K562 (cell line): ENCODE measurements at regions not wholly inside any gene's neighbourhood (a gene's known extent, or its start where the extent isn't known, plus 50 kb on each side); places are given as distances from the start of the nearest gene placed in this dataset.

ENCODE experiments used
- ATAC-seq: fragments of 200-7000 bp; cut with Tn5 transposase; 3 replicates; pipeline ENCODE4 v1.9.1; 2020; ENCODE audit warnings: moderate library complexity
- BruUV-seq: library from RNA; stranded (reverse); fragments of 400-500 nt; replicated peaks from 2 replicates; lab custom pipeline; 2021; lab: Mats Ljungman, UMichigan
- CTCF ChIA-PET: fragments of 300-600 bp; formaldehyde crosslinking; extraction: SDS; loops from one replicate; lab custom pipeline; 2021; ENCODE audit warnings: low intra/inter-chr PET ratio; lab: Yijun Ruan, JAX
- POLR2A ChIA-PET: fragments of 300-600, 350-650 bp; sonication (Branson Sonifier 250); formaldehyde crosslinking; extraction: SDS; loops from one replicate; lab custom pipeline; 2021; ENCODE audit warnings: antibody characterized with exemption, inconsistent platforms; lab: Yijun Ruan, JAX
- DNase-seq, 4 experiments: peaks; one replicate each; pipeline versions ENCODE4 v3.0.0 to v3.0.0-alpha.2; 2011 to 2018; ENCODE audit warnings: low spot score in 3 of 4, mixed read lengths in 3 of 4; ENCODE audit errors: extremely low read depth in 1 of 4
- FAIRE-seq: peaks from 2 replicates; lab custom pipeline; 2011; peaks lifted over from hg19 to GRCh38; lab: Jason Lieb, UNC
- H2AFZ ChIP-seq: 2 replicates; pipeline ENCODE4 v1.6.0; 2011; ENCODE audit warnings: low read depth, low read length, control low read depth, inconsistent platforms
- H3K27ac ChIP-seq: fragments of 200-600 bp; 3 replicates; pipeline ENCODE4 v1.8.0; 2011; ENCODE audit warnings: low read depth, mild to moderate bottlenecking, control low read depth, inconsistent platforms, low read length, moderate library complexity, mixed read lengths; ENCODE audit errors: extremely low read depth
- H3K27me3 ChIP-seq, 2 experiments: fragments of 300-600 bp in 1 of 2; 2 replicates in 1 of 2; 3 replicates in 1 of 2; pipeline versions ENCODE4 v1.6.0 to v1.8.0; 2011; ENCODE audit warnings: inconsistent platforms in 2 of 2, low read length in 2 of 2, mild to moderate bottlenecking in 1 of 2, mixed read lengths in 1 of 2, moderate library complexity in 1 of 2; ENCODE audit not compliant: control insufficient read depth in 2 of 2, insufficient read depth in 2 of 2
- H3K36me3 ChIP-seq: fragments of 300-600 bp; 3 replicates; pipeline ENCODE4 v1.8.0; 2011; ENCODE audit warnings: mild to moderate bottlenecking, low read length, inconsistent platforms; ENCODE audit not compliant: control insufficient read depth, insufficient read depth
- H3K4me1 ChIP-seq, 2 experiments: fragments of 200-600 bp in 1 of 2; replicated peaks in 1 of 2; 2 replicates in 1 of 2; 3 replicates in 1 of 2; pipeline versions ENCODE4 v1.5.1 to v1.8.0; 2011; ENCODE audit warnings: inconsistent platforms in 2 of 2, low read length in 2 of 2, mild to moderate bottlenecking in 1 of 2, mixed read lengths in 1 of 2, moderate library complexity in 1 of 2; ENCODE audit not compliant: control insufficient read depth in 2 of 2, insufficient read depth in 2 of 2
- H3K4me2 ChIP-seq: 2 replicates; pipeline ENCODE4 v1.6.1; 2011; ENCODE audit warnings: low read length, control low read depth, inconsistent platforms, mixed read lengths; ENCODE audit not compliant: insufficient read depth
- H3K4me3 ChIP-seq: fragments of 200-600 bp; sonication (generic), shearing (Covaris generic); 2 replicates; pipeline ENCODE4 v1.5.1; 2016; ENCODE audit warnings: control low read depth, inconsistent platforms
- H3K79me2 ChIP-seq: fragments of 200-600 bp; 3 replicates; pipeline ENCODE4 v1.8.0; 2011; ENCODE audit warnings: low read length, inconsistent platforms; ENCODE audit not compliant: control insufficient read depth, insufficient read depth
- H3K9ac ChIP-seq, 2 experiments: 2 replicates each; pipeline versions ENCODE4 v1.6.0 to v1.6.1; 2011; ENCODE audit warnings: low read depth in 2 of 2, low read length in 2 of 2, control low read depth in 1 of 2, inconsistent platforms in 1 of 2, mild to moderate bottlenecking in 1 of 2, mixed read lengths in 1 of 2; ENCODE audit not compliant: insufficient read depth in 1 of 2
- H3K9me1 ChIP-seq: one replicate; pipeline ENCODE4 v1.6.0; 2011; ENCODE audit warnings: inconsistent platforms, mild to moderate bottlenecking, low read length, moderate library complexity; ENCODE audit not compliant: control insufficient read depth, insufficient read depth
- H3K9me3 ChIP-seq: replicated peaks from 2 replicates; pipeline ENCODE4 v1.5.1; 2011; ENCODE audit warnings: low read depth, low read length, inconsistent platforms; ENCODE audit not compliant: control insufficient read depth, insufficient read depth
- H4K20me1 ChIP-seq: replicated peaks from 2 replicates; pipeline ENCODE4 v1.6.1; 2011; ENCODE audit warnings: low read length, inconsistent platforms, mixed read lengths; ENCODE audit not compliant: control insufficient read depth, insufficient read depth
- CBX2 ChIP-seq: fragments of 200-600 bp; sonication (generic); IDR thresholded peaks from one replicate; pipeline ENCODE4 v1.6.1; 2012; ENCODE audit warnings: mild to moderate bottlenecking, low read length, inconsistent platforms; ENCODE audit not compliant: insufficient read depth, poor library complexity, severe bottlenecking
- CEBPB ChIP-seq: fragments of 450-650 bp; IDR thresholded peaks from 2 replicates; pipeline ENCODE4 v1.6.1; 2016; ENCODE audit warnings: missing genetic modification characterization, missing compliant biosample characterization
- NFIX ChIP-seq: fragments of 250-450 bp; sonication (Bioruptor Pico); IDR thresholded peaks from 2 replicates; pipeline ENCODE4 v1.4.0; 2020; ENCODE audit warnings: low read depth, mild to moderate bottlenecking, moderate library complexity
- NUFIP1 ChIP-seq: fragments of 450-650 bp; IDR thresholded peaks from 2 replicates; pipeline ENCODE4 v1.6.1; 2018; ENCODE audit not compliant: partially characterized antibody
- PHF21A ChIP-seq: fragments of 450-650 bp; IDR thresholded peaks from 2 replicates; pipeline ENCODE4 v1.6.1; 2017; ENCODE audit warnings: low read depth, borderline replicate concordance
- PTBP1 ChIP-seq: fragments of 200-400 bp; formaldehyde crosslinking; IDR thresholded peaks from 2 replicates; pipeline ENCODE4 v1.6.1; 2017; ENCODE audit warnings: low read depth, low read length
- XRCC5 ChIP-seq: fragments of 200-400 bp; formaldehyde crosslinking; IDR thresholded peaks from 2 replicates; pipeline ENCODE4 v1.6.1; 2017; ENCODE audit warnings: low read depth, mild to moderate bottlenecking, low read length
- ZNF316 ChIP-seq: fragments of 450-650 bp; IDR thresholded peaks from 2 replicates; pipeline ENCODE4 v1.6.1; 2016
- ZNF717 ChIP-seq: fragments of 250-450 bp; sonication (Bioruptor Pico); IDR thresholded peaks from 2 replicates; pipeline ENCODE4 v1.5.0; 2021
- ZNF766 ChIP-seq: fragments of 200-800 bp; sonication (Bioruptor generic); conservative IDR thresholded peaks from 2 replicates; pipeline ENCODE4 v1.6.1; 2016; ENCODE audit warnings: missing genetic modification characterization, missing compliant biosample characterization
- WGBS: fragments of 100-300 bp; shearing (Covaris generic); methylation state at CpG from one replicate; pipeline ENCODE4 v1.1.6; 2016; ENCODE audit warnings: low coverage, mixed read lengths; ENCODE audit not compliant: insufficient coverage; ENCODE audit errors: missing lambda C conversion rate; 5-methylcytosine and 5-hydroxymethylcytosine counted together
- in situ Hi-C: fragments of 300-500 bp; cut with MboI; formaldehyde crosslinking; loops from 4 replicates; pipeline ENCODE4 v1.15.0; 2018; ENCODE audit warnings: inconsistent platforms, mixed read lengths
- intact Hi-C: fragments of 100-400 bp; cut with micrococcal nuclease; formaldehyde crosslinking; loops from 2 replicates; pipeline ENCODE4 v1.14.2; 2022
- TF ChIP-seq, protein P1 (sequence below): sonication (generic); formaldehyde crosslinking; IDR thresholded peaks from 2 replicates; pipeline ENCODE4 v1.9.0; 2022; ENCODE audit warnings: mild to moderate bottlenecking, missing genetic modification reagents
- TF ChIP-seq, protein P2 (sequence below): fragments of 450-650 bp; IDR thresholded peaks from 2 replicates; pipeline ENCODE4 v1.6.1; 2018; ENCODE audit warnings: mild to moderate bottlenecking, low read depth; ENCODE audit not compliant: partially characterized antibody
- TF ChIP-seq, protein P3 (sequence below): IDR thresholded peaks from 3 replicates; pipeline ENCODE4 v1.6.1; 2011; ENCODE audit warnings: borderline replicate concordance, mild to moderate bottlenecking; ENCODE audit not compliant: insufficient read length, insufficient read depth
- TF ChIP-seq, protein P4 (sequence below): fragments of 450-650 bp; IDR thresholded peaks from 2 replicates; pipeline ENCODE4 v1.6.1; 2014; ENCODE audit warnings: low read depth, mild to moderate bottlenecking, moderate library complexity, borderline replicate concordance

DNA sequence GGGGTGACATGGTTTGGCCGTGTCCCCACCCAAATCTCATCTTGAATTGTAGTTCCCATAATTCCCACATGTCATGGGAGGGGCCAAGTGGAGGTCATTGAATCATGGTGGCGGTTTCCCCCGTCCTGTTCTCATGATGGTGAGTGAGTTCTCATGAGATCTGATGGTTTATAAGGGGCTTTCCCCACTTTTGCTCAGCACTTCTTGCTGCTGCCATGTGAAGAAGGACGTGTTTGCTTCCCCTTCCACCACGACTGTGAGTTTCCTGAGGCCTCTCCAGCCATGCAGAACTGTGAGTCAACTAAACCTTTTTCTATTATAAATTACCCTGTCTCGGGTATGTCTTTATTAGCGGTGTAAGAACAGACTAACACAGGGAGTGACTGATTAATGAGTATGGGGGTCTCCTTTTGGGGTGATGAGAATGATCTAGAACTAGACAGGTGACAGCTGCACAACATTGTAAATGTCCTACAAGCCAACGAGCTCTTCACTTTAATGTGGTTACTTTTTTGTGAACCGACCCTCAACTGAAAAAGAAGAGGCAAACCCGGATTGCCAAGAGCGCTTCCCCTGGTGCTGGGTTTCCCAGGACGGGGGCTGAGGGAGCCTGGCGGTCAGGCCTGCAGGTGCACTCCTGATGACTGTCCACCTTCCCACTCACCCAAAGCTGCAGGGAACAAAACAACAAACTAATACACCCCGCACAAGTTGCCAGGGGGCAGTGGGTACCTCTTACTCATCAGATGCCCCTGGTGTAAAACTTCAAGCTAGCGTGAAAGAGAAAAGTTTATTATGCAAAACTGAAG, 90.1 kb downstream of the NCOR2 start:
- FAIRE-seq, result no peak
- Histone ChIP-seq H3K9ac (no peak overlapping the region), H3K27me3 (no peaks in the 10 kb centered on the region), H3K4me2 (no peak overlapping the region), H3K9me3 (peaks cover 5% of the 10 kb centered on the region), H4K20me1 (0 out of 2 replicates have a peak, but pooled peaks cover 6% of the 10 kb centered on the region), H3K27ac (no peak overlapping the region), H3K36me3 (peaks cover 61% of the 10 kb centered on the region; the same call in 2 of the 3 replicates), H3K4me3 (no peak overlapping the region), H3K4me1 (peaks cover 0 to 29% of the 10 kb centered on the region in 2 experiments; a peak in 3 of 5 replicates), H3K79me2 (no peaks in the 10 kb centered on the region), H3K9me1 (no peaks in the 10 kb centered on the region), H2AFZ (no peak overlapping the region)
- TF ChIP-seq, protein P1, sequence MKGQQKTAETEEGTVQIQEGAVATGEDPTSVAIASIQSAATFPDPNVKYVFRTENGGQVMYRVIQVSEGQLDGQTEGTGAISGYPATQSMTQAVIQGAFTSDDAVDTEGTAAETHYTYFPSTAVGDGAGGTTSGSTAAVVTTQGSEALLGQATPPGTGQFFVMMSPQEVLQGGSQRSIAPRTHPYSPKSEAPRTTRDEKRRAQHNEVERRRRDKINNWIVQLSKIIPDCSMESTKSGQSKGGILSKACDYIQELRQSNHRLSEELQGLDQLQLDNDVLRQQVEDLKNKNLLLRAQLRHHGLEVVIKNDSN (CRISPR knock-in tag), result no peak
- no peak for TF ChIP-seq PHF21A
- TF ChIP-seq NFIX (CRISPR knock-in tag), result no peak
- TF ChIP-seq CEBPB, result no peak
- TF ChIP-seq NUFIP1, result no peak
- TF ChIP-seq, protein P2, sequence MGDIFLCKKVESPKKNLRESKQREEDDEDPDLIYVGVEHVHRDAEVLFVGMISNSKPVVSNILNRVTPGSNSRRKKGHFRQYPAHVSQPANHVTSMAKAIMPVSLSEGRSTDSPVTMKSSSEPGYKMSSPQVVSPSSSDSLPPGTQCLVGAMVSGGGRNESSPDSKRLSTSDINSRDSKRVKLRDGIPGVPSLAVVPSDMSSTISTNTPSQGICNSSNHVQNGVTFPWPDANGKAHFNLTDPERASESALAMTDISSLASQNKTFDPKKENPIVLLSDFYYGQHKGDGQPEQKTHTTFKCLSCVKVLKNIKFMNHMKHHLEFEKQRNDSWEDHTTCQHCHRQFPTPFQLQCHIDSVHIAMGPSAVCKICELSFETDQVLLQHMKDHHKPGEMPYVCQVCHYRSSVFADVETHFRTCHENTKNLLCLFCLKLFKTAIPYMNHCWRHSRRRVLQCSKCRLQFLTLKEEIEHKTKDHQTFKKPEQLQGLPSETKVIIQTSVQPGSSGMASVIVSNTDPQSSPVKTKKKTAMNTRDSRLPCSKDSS, result no peak
- TF ChIP-seq, protein P3, sequence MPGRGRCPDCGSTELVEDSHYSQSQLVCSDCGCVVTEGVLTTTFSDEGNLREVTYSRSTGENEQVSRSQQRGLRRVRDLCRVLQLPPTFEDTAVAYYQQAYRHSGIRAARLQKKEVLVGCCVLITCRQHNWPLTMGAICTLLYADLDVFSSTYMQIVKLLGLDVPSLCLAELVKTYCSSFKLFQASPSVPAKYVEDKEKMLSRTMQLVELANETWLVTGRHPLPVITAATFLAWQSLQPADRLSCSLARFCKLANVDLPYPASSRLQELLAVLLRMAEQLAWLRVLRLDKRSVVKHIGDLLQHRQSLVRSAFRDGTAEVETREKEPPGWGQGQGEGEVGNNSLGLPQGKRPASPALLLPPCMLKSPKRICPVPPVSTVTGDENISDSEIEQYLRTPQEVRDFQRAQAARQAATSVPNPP, result no peak
- TF ChIP-seq PTBP1, result no peak
- no peak for TF ChIP-seq ZNF766 (CRISPR knock-in tag)
- TF ChIP-seq XRCC5, result no peak
- no peak for TF ChIP-seq CBX2
- TF ChIP-seq ZNF717, result no peak
- no peak for TF ChIP-seq ZNF316
- TF ChIP-seq, protein P4, sequence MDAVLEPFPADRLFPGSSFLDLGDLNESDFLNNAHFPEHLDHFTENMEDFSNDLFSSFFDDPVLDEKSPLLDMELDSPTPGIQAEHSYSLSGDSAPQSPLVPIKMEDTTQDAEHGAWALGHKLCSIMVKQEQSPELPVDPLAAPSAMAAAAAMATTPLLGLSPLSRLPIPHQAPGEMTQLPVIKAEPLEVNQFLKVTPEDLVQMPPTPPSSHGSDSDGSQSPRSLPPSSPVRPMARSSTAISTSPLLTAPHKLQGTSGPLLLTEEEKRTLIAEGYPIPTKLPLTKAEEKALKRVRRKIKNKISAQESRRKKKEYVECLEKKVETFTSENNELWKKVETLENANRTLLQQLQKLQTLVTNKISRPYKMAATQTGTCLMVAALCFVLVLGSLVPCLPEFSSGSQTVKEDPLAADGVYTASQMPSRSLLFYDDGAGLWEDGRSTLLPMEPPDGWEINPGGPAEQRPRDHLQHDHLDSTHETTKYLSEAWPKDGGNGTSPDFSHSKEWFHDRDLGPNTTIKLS, result no peak
- ChIA-PET POLR2A (interaction anchor here (0.7 to 1.2 kb wide), 3 partner anchors 7 to 189 kb away, joined by 3 read pairs; no protein-coding TSS in a partner anchor), CTCF (no interaction called here)
- 90% methylated on average over 11 of the region's 15 CpGs for WGBS
- intact Hi-C loops (loop anchor here (10.0 kb wide), 1 partner anchor 123 kb away; no protein-coding TSS in a partner anchor), in situ Hi-C loops (no loop called here)
- no TSS peak for BruUV-seq
- no peak for DNase-seq
- ATAC-seq, result no peak
